ENCODE measurements at regions not wholly inside any gene's neighbourhood (a gene's known extent, or its start where the extent isn't known, plus 50 kb on each side); places are given as distances from the start of the nearest gene placed in this dataset.
"Not testable (repeated sequence)": the region's sequence is repeated elsewhere in the genome, so short reads cannot be mapped to it uniquely, and the experiment has no call there.

- intact Hi-C loops (cut with DNase I; ENCODE audit: low total_unique reads) = no loop called here
Measured at GRCh38 chrX:107389726-107390125, 59.7 kb upstream of the FRMPD3 start.

GRCh38 chrX:107393656-107394055, 55.8 kb upstream of the FRMPD3 start:
- H3K27ac ChIP-seq; H3K4me3 ChIP-seq; H3K4me1 ChIP-seq; intact Hi-C loops (cut with DNase I; ENCODE audit: low total_unique reads); H3K36me3 ChIP-seq; DNase-seq (ENCODE audit: low spot score in 2 of 2): not testable (repeated sequence)
- H3K9me3 ChIP-seq = peaks cover 4 to 16% of the 10 kb centered on the region in 2 donors
- H3K27me3 ChIP-seq = peaks cover 0 to 24% of the 10 kb centered on the region in 2 donors

More at GRCh38 chrX:107389726-107390125, 59.7 kb upstream of the FRMPD3 start:
- Histone ChIP-seq H3K4me1 (no peaks in the 10 kb centered on the region), H3K9me3 (peaks cover 1 to 14% of the 10 kb centered on the region in 2 donors), H3K4me3 (no peak overlapping the region), H3K36me3 (no peaks in the 10 kb centered on the region), H3K27me3 (peaks cover 0 to 40% of the 10 kb centered on the region in 2 donors), H3K27ac (no peak overlapping the region)
- DNase-seq (ENCODE audit: low spot score in 2 of 2) = no peak
- TF ChIP-seq POLR2AphosphoS5 (IDR thresholded peaks at IDR 0.05) (no peak), CTCF (IDR thresholded peaks at IDR 0.05) (no peak), POLR2A (IDR thresholded peaks at IDR 0.05) (no peak)

- DNase-seq (ENCODE audit: low spot score in 2 of 2) = no peak
- H3K9me3 ChIP-seq = peaks cover 4 to 16% of the 10 kb centered on the region in 2 donors
- no peaks in the 10 kb centered on the region for H3K36me3 ChIP-seq
- TF ChIP-seq POLR2A (IDR thresholded peaks at IDR 0.05) = no peak
- no peak for TF ChIP-seq POLR2AphosphoS5 (IDR thresholded peaks at IDR 0.05)
- no peak for TF ChIP-seq CTCF (IDR thresholded peaks at IDR 0.05)
- intact Hi-C loops (cut with DNase I; ENCODE audit: low total_unique reads) = no loop called here
- H3K27me3 ChIP-seq = peaks cover 0 to 26% of the 10 kb centered on the region in 2 donors
- H3K4me3 ChIP-seq = no peak overlapping the region
- no peak overlapping the region for H3K27ac ChIP-seq
- H3K4me1 ChIP-seq = no peaks in the 10 kb centered on the region
Measured at GRCh38 chrX:107396235-107396634, 53.2 kb upstream of the FRMPD3 start.

- Histone ChIP-seq H3K27me3 (peaks cover 0 to 26% of the 10 kb centered on the region in 2 donors), H3K9me3 (peaks cover 4 to 16% of the 10 kb centered on the region in 2 donors), H3K27ac (no peak overlapping the region), H3K4me3 (no peak overlapping the region), H3K4me1 (no peaks in the 10 kb centered on the region), H3K36me3 (no peaks in the 10 kb centered on the region)
- no peak for DNase-seq (ENCODE audit: low spot score in 2 of 2)
- no peak for TF ChIP-seq POLR2A (IDR thresholded peaks at IDR 0.05)
- TF ChIP-seq CTCF (IDR thresholded peaks at IDR 0.05) = no peak
- TF ChIP-seq POLR2AphosphoS5 (IDR thresholded peaks at IDR 0.05) = no peak
- intact Hi-C loops (cut with DNase I; ENCODE audit: low total_unique reads) = no loop called here
Measured at GRCh38 chrX:107396783-107397182, 52.7 kb upstream of the FRMPD3 start.

GRCh38 chrX:107398115-107398514, 51.3 kb upstream of the FRMPD3 start:
- H3K4me1 ChIP-seq = no peaks in the 10 kb centered on the region
- no peak overlapping the region for H3K27ac ChIP-seq
- H3K9me3 ChIP-seq = peaks cover 4 to 16% of the 10 kb centered on the region in 2 donors
- no peak overlapping the region for H3K4me3 ChIP-seq
- H3K36me3 ChIP-seq = no peaks in the 10 kb centered on the region
- DNase-seq (ENCODE audit: low spot score in 2 of 2) = no peak
- no peak for TF ChIP-seq POLR2AphosphoS5 (IDR thresholded peaks at IDR 0.05)
- TF ChIP-seq POLR2A (IDR thresholded peaks at IDR 0.05) = no peak
- TF ChIP-seq CTCF (IDR thresholded peaks at IDR 0.05) = no peak
- H3K27me3 ChIP-seq = peaks cover 0 to 26% of the 10 kb centered on the region in 2 donors
- intact Hi-C loops (cut with DNase I; ENCODE audit: low total_unique reads) = no loop called here
